Activated CD8-positive, alpha-beta memory T cell treated with anti-CD3 and anti-CD28 coated beads, Interleukin-2, amount 50 U/mL, for 48 hours (primary cell): ENCODE measurements at regions not wholly inside any gene's neighbourhood (a gene's known extent, or its start where the extent isn't known, plus 50 kb on each side); places are given as distances from the start of the nearest gene placed in this dataset.
A peak's percentile ranks its signal among the peaks of the same experiment; 100 is the strongest.
"Not testable (repeated sequence)": the region's sequence is repeated elsewhere in the genome, so short reads cannot be mapped to it uniquely, and the experiment has no call there.

Source experiments
- DNase-seq: peaks from one replicate; pipeline ENCODE4 v3.0.0-alpha.2; 2020

DNA sequence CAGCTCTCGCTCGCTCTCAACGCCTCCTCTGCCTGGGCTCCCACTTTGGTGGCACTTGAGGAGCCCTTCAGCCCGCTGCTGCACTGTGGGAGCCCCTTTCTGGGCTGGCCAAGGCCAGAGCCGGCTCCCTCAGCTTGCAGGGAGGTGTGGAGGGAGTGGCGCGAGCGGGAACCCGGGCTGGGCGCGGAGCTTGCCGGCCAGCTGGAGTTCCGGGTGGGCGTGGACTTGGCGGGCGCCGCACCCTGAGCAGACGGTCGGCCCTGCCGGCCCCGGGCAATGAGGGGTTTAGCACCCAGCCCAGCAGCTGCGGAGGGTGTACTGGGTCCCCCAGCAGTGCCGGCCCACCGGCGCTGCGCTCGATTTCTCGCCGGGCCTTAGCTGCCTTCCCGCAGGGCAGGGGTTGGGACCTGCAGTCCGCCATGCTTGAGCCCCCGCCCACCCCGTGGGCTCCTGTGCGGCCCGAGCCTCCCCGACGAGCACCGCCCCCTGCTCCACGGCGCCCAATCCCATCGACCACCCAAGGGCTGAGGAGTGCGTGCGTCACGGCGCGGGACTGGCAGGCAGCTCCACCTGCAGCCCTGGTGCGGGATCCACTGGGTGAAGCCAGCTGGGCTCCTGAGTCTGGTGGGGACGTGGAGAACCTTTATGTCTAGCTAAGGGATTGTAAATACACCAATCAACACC, 1128.9 kb downstream of the GATA3 start:
- not testable (repeated sequence) for DNase-seq

DNA sequence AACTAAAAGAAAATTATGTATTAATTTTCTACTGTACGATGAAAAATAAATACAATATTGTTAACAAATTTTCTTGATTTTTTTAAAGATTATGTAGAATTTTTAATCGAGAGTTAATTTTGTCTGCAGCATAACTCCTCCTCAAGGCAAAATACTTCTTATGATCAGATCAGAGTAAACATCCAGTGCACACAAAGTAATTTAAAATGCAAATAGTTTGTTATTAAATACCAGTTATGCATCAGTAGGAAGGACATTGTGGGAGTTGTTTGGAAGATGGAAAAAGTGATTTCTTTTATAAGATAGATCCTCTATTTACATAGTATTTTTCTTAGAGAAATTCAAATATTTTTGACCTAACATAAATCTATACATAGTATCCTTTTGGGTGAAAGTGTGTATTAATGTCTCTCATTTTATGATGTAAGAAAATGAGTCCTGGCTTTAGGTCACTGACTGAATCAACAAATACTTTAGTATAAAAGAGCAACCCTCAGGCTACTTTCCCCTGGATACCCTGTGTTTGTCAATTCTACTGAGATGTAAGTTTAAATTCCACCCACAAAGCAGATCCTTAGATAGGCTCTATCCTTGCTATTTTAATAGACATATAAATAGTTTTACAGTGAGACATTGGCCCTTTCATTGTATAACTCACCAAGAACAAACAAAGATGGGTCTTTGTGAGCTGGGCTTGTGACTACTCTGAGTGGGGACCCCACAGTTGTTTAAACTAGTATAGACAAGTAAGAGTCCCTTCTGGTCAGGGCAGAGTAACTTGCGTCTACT, 1133.7 kb downstream of the GATA3 start:
- no peak for DNase-seq

DNA sequence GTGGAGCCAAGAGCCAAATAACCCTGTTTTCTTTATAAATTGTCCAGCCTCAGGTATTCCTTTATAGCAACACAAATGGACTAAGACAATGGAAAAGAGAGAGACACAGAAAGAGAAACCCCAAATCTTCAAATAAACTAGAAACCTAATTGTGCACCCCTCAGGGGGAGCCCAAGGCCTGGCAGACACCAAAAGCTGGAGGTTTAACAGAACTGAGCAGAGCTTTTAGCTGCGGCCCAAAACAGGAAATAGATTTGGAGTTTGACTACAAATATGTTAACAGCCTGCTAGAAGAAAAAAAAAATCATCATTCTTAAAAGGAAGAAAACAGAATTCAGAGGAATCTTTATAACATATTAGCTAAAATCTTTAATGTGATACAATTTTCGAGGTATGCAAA, 1135.0 kb downstream of the GATA3 start:
- DNase-seq = no peak

DNA sequence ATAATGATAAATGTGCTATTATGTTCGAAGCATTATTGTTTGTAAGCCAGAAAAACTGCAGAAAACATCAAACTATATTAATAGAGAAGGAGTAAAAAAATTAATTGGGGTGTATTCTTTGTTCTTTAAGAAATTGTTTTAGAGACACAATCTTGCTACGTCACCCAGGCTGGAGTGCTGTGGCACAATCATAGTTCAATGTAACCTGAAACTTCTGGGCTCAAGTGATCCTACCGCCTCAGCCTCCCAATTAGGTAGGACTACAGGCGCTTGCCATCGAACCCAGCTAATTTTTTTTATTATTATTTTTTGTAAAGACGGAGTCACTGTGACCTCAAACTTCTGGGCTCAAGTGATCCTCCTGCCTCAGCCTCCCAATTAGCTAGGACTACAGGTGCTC, 1138.6 kb downstream of the GATA3 start:
- DNase-seq = no peak

DNA sequence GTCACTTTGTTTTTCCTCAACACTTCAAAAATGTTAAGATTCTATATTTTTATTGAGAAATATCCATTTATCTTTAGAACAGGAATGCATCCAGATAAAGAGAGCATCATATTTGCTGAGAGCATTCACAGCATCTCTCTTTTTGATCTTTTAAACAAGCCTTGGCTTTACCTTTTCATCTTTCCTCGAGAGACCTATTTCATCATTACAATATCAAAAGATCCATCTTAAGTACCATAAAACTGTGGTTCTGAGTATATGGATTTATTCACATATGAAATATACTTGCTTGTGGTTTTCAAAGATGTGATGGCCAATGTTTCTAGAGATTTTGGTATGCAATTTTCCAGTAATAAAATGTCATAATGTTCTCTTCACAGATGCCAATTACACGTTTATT, 1140.9 kb downstream of the GATA3 start:
- no peak for DNase-seq

DNA sequence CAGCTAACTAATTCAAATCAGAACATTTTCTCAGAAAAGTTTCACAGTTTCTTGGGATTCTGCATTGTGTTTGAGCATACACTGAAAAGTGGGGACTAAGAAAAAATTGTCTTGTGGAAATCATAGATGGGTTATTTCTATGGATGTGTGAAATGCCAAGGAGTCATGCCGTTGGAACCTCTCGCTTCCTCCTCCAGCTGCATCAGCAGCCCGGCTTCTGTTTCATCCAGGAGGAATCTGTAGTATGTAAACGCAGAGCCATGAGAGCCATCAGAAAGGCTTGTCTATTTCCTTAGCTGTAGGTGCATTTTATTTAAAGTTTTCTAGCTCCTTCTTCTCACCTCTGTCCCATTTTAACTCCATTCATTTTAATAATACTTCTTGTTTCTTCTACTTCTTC, 1144.1 kb downstream of the GATA3 start:
- no peak for DNase-seq

DNA sequence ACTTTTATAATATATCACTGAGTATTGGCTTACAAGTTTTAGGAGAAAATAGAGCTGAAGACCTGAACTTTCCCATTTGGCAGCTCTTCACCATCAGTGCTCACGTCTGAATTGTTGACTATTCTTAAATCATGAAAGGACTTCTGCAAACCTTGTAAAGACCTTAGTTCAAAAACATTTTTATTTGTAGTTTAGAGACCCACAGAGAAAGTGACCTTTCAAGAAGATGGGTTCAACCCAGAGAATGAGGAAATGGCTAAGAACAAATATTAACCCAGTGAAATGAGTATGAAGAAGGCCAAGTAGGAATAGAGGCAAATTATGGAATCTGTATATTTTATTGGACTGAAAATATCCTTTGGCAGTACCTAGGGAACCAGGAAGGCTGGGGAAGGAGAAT, 1151.1 kb downstream of the GATA3 start:
- DNase-seq = no peak

DNA sequence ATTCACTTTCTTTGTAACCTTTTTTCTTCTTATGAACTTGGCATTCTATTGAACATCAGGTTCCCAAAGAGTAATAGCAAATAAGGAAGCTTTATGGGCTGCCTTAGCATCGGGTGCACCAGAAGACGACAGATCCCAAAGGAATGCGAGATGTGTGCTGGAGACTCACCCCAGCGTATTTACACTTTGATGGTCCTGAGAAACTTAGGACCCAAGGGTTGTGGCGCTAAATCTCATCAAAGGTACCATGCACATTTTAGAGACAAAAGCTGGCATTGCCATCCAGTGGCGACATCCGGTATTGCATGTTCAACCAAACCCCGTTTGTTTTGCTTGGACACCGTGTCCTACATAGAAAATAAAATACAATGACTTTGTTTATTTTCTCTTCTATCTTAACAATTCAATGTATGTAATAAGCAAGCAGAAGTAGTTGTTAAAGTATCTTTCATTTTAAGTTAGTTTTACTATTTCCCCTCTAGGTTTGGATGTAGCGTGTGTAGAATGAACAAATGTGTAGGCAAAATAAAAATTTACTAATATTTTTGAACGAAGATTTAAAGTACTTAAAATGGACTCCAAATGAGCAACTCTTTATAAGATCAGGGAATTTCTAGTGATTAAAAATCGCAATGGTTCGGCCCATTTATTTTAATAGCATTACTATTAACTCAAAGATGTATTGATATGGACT, 1154.8 kb downstream of the GATA3 start:
- DNase-seq = peak; percentile 92

DNA sequence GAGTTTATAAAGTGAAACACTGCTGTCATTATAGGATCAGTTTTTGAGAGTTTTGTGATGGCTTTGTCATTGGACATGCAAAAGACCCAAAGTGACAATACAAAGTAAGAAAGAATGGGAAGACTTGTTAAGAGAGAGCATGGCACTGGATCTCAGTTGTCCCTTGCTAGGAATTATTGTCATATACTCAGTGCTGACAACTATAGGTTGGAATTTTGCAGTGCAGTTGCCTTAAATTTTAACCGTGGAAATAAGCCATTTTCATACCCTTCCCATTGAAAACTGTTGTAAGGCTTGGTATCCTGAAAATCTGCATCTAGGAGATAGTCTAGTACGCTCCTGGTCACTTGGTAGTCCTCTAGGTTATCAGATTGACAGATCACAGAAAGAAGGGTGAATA, 1156.7 kb downstream of the GATA3 start:
- no peak for DNase-seq

DNA sequence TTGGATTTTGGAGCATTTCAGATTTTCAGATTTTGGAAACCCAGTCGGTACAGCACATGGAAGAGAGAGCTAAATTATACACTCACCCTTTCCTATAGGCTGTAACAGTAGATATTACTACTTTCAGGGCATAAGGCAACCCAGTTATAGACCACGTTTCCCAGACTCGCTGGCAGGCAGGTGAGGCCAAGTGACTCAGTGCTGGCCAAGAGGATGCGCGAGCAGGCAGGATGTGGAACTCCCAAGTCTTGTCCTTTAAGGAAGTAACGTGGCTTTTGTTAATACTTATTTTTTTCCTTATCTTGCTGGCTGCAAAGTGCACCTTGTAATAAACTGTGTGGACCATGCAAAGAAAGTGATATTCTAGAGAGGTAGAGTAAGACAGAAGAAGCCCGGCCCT, 1160.1 kb downstream of the GATA3 start:
- no peak for DNase-seq

DNA sequence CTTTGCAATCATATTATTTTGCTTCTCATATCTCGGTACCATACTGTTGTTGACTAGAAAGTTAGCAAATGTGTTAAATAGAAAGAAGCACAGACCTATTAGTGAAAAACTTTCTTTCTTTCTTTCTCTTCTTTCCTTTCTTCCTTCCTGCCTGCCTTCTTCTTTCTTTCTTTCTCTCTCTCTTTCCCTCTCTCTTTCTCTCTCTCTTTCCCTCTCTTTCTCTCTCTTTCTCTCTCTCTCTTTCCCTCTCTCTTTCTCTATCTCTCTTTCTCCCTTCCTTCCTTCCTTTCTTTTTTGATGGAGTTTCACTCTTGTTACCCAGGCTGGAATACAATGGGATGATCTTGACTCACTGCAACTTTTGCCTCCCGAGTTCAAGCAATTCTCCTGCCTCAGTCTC, 1160.6 kb downstream of the GATA3 start:
- DNase-seq = no peak

DNA sequence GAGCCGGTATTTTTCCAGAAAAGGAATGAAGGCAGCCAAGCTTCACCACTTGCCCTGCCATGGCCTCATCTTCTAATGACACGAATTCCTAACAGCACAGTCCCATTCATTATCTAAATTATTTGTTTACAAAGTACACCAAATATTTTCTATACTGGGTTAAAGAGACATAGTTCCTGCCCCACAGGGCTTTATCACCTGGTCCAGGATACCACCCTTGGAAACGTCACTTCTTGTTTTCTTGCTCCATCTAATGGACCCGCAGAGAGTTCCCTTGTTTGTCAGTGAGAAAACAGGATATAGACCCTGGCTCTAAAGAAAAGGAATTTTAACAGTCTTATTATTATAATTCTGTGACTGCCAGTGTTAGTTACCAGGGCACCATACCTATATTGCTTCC, 1165.4 kb downstream of the GATA3 start:
- DNase-seq = no peak

DNA sequence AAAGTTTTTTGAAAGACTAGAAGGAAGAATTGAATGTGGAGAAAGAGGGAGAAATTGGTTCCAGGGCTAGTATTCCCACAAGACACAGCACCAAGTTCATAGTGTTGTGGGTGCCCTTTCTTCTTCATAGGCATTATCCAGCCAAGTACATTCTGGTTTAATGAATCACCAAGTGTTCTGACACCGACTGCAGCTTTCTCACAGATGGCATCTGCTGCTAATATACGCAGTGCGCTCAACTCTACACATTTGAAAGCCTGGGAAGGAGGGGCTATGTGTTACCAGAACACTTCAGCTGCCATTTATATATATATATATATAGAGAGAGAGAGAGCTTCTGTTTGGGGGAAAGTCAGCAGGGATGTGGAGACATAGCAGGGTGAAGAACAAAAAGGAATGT, 1168.4 kb downstream of the GATA3 start:
- no peak for DNase-seq

DNA sequence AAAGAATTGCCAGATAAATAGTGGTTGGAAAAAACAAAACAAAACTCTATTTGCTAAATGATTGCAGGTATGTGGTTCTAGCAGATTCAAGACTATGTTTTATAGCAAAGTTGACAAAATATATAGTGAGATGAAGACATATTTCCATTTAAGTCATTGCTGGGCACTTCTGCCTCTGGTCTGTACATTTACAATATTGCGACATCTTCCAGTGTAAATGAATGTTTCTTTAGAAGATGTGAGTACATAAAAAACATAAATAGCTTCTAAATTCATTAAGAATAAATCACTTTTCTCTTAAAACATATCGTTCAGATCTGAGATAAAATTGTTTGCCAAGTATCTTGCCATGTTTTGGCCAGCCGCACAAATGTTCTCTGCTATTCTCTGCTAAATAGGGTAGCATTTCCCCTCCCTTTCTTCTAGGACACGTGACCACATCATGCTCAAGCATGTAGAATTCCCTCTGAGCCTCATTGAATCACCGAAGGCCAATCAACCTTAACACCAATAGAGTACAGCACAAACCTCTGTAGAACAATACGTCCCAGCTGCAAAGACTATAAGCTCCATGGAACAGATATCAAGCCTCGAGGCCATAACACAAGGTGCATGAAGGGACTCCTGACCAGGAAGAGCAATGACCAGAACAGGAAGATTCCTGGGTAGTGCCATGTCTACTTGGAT, 1173.3 kb downstream of the GATA3 start:
- no peak for DNase-seq

DNA sequence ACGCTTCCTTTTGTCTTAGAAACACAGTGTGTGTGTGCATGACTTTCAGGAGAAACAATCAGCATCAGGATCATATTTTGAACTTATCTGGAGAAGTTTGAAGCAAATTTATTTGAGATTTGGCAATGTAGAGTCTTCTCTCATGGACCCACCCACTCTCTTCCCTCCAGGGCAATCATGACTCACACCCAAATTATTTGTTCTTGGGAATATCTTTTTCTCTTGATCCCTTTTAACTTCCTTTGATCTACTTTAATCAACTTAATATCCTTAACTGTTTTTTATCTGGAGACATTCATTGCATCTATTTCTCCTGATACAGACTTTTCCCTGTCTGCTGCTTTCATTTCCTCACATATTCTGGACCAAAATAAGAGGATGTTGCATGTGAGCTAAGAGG, 1174.3 kb downstream of the GATA3 start:
- no peak for DNase-seq

DNA sequence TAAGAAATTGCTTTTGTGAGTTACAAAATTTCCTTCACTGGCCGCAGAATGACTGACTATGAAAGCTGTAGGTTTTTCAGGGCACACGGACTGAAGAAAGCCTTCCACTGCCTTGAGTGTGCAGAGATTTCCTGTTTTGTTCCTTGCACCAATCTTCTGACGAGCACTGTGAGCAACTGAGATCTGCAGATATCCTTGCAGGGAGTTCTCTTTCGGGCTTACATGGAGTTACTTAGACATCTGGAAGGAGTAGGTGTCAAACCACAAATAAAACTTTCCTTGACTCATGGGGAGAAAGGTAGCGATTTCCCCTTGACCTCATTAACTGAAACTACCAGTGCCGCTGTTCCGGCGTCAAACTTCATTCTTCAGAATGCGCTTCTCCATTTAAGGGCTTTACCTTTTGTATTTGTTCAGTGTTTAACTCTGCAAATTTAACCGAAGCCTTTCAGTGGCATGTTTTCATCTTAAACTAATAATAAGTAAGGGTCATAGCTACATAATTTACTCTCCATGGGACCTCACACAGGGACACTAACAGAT, 1175.3 kb downstream of the GATA3 start:
- no peak for DNase-seq

DNA sequence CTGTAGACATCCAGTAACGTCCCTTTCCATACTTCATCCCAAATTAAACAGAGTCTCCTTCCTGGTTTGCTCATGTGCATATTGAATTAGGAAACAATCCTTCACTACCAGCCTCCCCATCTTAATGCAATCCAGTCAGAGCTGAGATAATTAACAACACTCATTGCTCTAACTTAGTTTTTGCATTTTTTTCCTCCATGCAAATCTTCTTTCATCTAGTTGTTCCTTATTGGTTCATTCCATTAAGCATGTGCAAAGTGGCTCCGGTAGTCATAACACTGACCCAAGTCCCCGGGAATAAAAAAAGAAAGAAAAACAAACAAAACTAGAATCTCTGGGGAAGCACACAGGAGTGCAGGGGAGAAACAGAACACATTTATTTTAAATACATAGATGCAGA, 1176.1 kb downstream of the GATA3 start:
- DNase-seq = no peak

DNA sequence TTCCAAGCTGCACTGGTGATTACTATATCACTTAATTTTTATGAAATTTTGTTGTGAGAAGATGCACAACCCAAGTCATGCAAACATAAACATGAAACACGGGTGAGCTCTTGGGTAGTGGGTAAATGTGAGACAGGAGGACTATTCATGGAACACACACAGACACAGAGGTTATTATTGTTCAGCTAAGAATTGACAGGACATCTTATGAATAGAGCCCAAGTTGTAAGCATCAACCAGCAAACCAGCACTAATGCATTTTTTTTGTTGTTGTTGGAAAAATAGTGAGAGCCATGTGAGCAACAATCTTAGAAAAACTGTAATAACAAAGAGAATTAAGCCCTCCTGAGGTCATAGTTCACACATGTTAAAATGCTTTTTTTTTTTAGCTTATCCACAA, 1179.7 kb downstream of the GATA3 start:
- no peak for DNase-seq

DNA sequence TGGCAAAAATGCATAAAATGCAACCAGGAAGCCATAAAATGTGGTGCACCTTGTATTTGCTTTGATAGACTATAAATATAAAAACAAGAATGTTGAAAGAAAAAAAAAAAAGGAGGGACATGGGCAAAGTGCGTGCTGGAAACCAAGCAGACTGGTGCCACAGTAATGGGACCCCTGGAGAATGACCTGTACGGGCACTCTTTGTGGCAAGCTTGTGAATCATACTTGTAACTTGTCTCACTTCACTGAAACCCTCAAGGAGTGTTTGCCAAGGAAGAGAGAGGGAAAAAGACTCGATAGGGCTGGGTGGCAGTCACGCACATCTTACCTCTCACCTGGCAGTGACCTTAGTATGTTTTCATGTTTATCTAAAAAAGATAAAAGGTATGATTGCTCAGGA, 1183.6 kb downstream of the GATA3 start:
- DNase-seq = no peak

DNA sequence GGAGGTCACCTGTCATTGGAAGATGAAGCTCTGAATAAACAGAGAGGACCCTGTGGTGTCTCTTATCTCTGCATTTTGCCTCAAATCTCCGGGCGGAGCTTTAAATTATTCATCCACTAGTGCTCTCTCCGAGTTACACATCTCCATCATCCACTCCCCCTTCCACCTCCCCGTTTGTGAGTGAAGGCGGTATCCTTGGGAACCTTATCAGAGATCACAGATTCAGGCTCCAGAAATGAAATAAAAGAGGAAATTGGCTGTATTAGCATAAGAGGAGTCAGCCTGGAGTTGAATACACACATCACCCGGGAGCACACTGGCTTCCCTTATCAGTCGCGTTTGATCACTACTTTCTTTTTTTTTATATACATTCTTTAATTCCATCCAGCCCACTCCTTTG, 1184.8 kb downstream of the GATA3 start:
- no peak for DNase-seq

DNA sequence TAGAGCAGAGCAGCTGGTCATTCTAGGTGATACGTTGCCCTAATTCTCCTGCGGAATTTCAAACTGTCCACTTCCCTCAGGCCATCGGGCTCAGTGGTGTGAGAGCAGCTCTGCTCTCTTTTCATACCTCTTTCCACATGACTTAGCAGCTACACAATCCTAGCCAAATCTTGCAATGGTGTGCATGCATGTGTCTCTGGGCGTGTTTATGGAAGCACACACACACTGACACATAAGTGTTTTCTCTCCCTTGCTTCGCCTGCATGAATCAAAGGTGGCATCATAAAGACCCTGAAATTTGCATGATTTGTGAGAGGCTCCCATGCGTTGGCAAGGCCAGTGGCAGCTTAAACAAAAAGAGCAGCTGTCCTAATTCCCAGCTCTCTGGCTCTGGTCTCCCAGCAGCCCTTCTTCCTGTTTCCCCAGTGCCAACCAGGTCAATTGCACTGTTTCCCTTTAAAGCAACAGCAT, 1189.5 kb downstream of the GATA3 start:
- no peak for DNase-seq

DNA sequence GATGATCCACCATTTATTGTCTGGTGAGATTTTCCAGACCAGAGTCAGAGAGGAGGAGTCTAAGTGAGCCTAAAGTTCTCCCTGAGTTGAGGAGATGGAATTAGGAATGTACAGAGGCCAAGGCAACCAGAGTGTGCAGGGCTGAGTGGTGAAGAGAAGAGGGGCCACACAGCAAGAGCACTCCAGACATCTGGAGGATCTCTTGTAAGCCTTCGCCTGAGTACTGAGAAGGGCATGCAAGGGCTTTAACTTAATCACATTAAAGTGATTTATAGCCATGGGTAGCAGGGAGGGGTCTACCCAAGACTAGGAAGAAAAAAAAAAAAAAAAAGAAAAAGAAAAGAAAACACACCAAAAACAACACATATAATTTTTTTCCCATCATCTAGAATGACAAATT, 1190.4 kb downstream of the GATA3 start:
- DNase-seq = no peak

DNA sequence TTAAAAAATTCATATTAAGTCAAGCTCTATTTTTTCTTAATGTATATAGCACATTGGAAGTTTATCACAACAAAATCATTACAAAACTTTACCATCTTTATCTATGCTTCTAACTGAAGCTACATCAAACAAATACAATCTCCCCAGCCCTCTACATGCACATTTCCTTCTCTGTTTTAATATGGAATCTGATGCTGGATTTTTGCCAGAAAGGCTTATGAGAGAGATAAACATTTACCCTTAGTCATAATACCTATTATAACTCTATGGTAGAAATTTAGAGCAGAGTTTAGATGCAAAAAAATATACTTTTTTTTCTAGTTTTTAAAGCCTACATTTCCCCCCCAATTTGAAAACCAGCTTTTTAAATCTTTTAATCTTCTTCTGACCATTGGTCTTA, 1198.6 kb downstream of the GATA3 start:
- no peak for DNase-seq
